Left renal pelvis (tissue), 4 donors: ENCODE measurements at regions not wholly inside any gene's neighbourhood (a gene's known extent, or its start where the extent isn't known, plus 50 kb on each side); places are given as distances from the start of the nearest gene placed in this dataset.
"Not testable (repeated sequence)": the region's sequence is repeated elsewhere in the genome, so short reads cannot be mapped to it uniquely, and the experiment has no call there.

Experiments used
- DNase-seq, 4 donors: peaks; one replicate each; pipeline ENCODE4 v3.0.0-alpha.2; 2013; ENCODE audit warnings: low read depth in 4 of 4, low spot score in 3 of 4

GRCh38 chr2:187003038-187003554 is 154.1 kb upstream of the ZSWIM2 start:
- DNase-seq: no peak

- DNase-seq: no peak
Observed at GRCh38 chr2:187002242-187002641, 153.3 kb upstream of the ZSWIM2 start.

GRCh38 chr2:187001248-187001647 is 152.3 kb upstream of the ZSWIM2 start:
- no peak for DNase-seq

DNA sequence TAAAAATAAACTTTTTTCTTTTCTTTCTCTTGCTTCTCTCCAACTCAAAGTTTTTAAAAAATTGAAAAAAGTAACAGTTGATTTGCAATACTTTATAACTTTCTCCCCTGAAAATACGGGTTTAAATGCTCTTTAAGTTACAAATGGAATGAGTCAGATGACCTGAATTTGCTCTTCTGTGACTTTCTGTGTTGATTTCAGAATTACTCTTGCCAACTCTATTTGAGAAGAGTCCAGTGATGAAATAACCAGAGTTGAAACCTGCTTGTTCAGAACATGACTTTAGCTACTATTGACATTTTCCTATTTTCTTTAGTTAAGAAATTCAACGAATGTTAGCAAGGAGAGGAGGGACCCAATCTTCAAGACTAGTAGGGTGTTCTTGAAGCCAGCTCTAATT is 146.1 kb upstream of the ZSWIM2 start:
- DNase-seq: no peak

DNA sequence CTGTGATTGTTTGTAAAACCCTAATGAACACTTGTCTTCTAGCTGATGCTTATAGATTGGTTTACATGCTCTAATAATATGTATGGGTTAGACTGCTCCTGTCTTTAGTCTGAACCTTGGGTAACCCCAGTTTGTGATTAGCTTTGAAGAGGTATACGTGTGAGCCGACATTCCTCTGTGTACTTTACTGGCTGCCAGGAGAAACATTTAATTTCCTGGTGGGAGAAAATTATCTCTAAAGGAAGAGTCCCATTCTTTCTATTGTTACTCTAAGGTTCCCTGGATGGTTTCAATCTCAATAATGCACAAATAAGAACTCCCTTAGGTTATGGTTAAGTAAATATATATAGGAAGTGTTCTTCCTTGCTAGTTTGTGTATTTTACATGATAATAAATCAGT is 143.6 kb upstream of the ZSWIM2 start:
- no peak for DNase-seq

DNA sequence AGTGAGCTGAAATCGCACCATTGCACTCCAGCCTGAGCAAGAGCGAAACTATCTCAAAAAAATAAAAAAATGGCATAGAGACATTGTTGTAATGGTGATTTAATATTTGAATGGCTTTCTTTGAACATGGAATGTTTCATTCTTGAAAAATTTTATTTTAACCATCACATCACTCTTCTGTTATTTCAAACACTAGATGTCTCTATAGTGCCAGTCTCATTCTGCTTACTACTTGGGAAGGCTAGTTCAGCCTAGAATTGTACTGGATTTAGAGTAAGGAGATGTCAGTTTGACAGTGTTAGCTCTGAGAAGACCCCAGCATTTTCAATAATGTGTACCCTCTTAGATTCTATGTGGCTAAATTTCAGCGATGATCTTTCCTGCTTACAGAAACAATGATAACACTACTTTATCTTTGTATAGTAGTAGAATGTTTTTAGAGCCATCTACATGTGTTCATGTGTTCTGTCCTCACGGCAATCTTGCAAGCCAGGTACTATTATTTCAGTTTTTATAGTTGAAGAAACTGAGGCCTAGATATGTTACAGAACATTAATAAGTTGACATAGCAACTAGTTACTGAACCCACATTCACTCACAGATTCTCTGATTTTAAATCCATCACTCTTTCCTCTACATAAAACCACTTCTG is 142.9 kb upstream of the ZSWIM2 start:
- no peak for DNase-seq

GRCh38 chr2:186984966-186985365 is 136.0 kb upstream of the ZSWIM2 start:
- DNase-seq: no peak

- DNase-seq: no peak
Observed at GRCh38 chr2:186984481-186984880, 135.5 kb upstream of the ZSWIM2 start.

DNA sequence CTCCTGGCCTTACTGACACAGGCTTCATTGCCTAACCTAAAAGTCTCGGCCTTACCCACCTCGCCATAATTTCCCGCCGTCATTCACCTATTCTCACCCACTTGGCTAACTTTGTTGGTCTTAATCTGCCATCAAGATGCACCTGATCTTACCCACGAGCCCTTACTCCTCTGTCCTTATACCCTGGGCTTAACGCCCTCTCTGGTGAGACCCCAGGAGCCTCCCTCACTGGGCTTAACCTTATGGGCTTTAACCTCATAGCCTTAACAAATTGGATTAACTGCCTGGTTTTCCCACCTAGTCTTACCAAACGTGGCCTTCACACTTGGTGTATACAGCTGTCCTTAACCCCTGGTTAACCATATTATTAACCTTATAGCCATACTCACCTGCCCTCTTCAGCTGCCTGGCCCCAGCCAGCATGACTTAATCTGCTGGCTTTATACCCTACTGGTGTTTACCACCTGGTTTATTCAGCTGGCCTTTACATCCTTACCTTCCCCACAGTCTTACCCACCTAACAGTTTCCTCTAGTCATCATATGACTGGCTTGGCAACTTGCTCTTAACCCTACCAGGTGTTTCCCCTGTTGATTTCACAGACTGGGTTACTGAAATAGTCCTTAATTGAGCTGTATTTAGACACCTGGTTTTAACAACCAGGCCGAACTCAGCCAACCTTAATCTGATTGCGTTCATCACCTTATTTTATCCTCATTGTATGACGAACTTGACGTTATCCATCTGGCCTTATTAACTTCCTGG is 132.0 kb upstream of the ZSWIM2 start:
- DNase-seq: no peak

- DNase-seq: no peak
Observed at GRCh38 chr2:186980117-186980442, 131.1 kb upstream of the ZSWIM2 start.

DNA sequence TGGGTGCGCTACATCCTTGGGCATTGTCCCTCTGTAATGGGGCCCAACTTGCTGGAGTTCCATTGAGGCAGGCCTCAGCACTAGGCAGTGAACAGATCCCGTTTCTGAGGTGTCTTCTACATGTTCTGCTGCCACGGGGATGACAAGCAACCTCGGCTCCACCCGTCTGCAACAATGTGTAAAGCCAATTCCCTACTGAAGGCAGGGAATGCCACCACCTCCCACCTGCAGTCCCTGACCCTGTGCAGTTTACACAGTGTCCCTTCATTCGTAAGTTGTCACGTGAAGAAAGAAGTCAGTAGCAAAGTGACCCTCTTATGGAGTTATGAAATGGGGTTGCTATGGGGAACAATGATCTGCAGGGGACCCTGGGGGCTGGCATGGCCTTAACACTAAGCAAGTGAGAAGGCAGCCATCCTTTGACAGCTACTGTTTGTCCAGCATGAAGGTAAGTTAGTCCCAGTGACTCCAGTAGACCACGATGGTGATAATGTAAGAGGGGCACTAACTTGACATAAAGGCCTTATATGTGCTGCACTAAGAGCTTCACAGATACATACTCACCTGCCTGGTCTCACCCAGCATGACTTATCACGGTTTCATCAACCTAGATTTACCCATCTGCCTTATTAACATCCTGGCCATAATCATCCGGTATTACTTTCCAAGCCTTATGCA is 130.6 kb upstream of the ZSWIM2 start:
- DNase-seq: no peak

DNA sequence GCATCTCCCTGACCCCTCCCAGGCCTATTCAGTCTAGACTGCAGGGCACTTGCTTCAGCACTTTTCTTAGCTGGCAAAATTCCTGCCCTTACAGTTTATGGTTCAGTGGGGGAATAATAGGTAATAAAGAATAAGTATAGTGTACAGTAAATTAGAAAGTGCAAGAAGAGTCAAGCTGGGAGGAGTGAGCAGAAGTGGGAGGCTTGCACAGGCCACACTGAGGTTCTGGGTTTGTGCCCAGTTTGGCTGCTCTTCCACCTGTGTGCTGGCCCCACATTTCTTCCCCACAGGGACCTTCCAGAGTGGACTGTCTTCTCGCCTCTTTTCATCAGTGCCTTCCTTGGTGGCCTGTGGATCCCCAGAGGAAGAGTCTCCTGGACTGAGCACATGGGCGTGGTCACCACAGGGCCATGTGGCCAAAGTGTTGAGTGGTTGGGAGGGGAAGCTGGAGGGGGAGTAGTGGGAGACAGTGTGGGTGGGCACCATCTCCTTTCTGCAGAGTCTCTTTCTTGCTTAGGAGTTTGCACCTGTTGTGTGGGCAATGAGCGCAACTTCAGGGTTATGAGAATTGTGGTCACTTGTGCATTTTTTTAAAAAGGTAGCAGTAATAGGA is 128.6 kb upstream of the ZSWIM2 start:
- no peak for DNase-seq

DNA sequence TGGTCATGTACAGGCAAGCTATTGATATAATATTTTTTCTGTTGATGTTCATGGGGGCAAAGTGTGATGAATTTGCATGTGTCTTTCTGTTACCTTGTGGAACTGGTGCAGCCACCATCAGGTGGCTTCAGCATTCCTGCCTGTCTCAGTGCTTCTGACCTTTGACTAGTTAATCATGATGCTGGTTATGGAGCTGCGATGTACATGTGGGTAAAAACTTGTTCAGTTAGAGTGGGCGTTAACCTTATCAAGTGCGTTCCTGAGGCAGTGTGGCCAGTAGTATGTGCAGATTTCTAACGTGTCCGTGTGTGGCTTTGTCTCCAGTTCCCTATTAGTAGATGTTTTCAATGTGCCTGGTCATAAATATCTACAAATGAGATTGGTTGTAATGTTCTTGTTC is 127.4 kb upstream of the ZSWIM2 start:
- DNase-seq: no peak

DNA sequence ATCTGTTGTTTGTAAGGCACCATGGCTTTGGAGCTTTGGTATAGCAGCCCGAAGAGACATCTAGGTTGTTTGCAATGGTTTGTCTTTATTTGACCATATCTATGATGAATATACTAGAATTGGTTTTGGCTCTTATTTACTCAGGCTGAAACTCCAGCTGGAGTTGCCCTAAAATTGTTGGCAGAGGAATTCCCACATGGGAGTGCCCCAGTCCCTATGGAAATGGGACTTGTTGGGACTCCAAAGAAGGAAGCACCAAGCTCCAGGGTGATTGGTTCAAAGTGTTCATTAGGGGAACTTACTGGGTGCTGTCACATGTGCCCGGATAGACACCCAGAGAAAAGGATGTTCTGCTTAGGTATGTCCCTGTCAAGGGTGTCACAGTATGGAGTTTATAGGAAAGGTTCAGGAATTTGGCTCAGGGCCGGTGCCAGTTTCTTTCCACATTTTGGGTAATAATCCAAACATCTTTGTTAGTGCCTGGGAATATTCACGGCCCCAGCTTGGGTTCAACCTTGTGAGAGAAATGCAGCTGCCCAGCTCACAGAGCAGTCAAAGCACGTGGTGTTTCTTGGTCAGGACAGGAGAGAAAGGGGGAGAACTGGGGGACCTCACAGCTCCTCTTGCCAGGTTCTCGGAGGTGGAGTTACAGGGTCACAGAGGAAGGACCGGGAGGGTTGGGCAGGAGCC is 123.5 kb upstream of the ZSWIM2 start:
- DNase-seq: no peak

GRCh38 chr2:186968277-186968676 is 119.3 kb upstream of the ZSWIM2 start:
- DNase-seq: no peak

GRCh38 chr2:186966015-186966414 is 117.0 kb upstream of the ZSWIM2 start:
- DNase-seq: no peak

- no peak for DNase-seq
Observed at GRCh38 chr2:186962085-186962747, 113.2 kb upstream of the ZSWIM2 start.

GRCh38 chr2:186960241-186960640 is 111.3 kb upstream of the ZSWIM2 start:
- not testable (repeated sequence) for DNase-seq

GRCh38 chr2:186959486-186959885 is 110.5 kb upstream of the ZSWIM2 start:
- no peak for DNase-seq

GRCh38 chr2:186950694-186951093 is 101.7 kb upstream of the ZSWIM2 start:
- no peak for DNase-seq
